Suprapubic skin (tissue), 4 donors: ENCODE measurements at regions not wholly inside any gene's neighbourhood (a gene's known extent, or its start where the extent isn't known, plus 50 kb on each side); places are given as distances from the start of the nearest gene placed in this dataset.

Experiments
- POLR2A ChIP-seq, 2 donors: fragments of 450-650 bp; IDR thresholded peaks; one replicate each; pipeline ENCODE4 v1.6.1; 2017; ENCODE audit warnings: antibody characterized with exemption in 2 of 2, mild to moderate bottlenecking in 2 of 2, moderate library complexity in 2 of 2
- POLR2AphosphoS5 ChIP-seq, 3 donors: sonication (generic); formaldehyde crosslinking; IDR thresholded peaks; one replicate each; pipeline ENCODE4 v1.6.1; 2017; ENCODE audit warnings: antibody characterized with exemption in 3 of 3
- TF ChIP-seq, protein P1 (sequence below), 2 donors: fragments of 200-600 bp in 1 of 2; fragments of 450-650 bp in 1 of 2; sonication (generic) in 1 of 2; IDR thresholded peaks; one replicate each; pipeline ENCODE4 v1.5.1; 2016 to 2019; ENCODE audit warnings: antibody characterized with exemption in 2 of 2, mild to moderate bottlenecking in 1 of 2, moderate library complexity in 1 of 2

DNA sequence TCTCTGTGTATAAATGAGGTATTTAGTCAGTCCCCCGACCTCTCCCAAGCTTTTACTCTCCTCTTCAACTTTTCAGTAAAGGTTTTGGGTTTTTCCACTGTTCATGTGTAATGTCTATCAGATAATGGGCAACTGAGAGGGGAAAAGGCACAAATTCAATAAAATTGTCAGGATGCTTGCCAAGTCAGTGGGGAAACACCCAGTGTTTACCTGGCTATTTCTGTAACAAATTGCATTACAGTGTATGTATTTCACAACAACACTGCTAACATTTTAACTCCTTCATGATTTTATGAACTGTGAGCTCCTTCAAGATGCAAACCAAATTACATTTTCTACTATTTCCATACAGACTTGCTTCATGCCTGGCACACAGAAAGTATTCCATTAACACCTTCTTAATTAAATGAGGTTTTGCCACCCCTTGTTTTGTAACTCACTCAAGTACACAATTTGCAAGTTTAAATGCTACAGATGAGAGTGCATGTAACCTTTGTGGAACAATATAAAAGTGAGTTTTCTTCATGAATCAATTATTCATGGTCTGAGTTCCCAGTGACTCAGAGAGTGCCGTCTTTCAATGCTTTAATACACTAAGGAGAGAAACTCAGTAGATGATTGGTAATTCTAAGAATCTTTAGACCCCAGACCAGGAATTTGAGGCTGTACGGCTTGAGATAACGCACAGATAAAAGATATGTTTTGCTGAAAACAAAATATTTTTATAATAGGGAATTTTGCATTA, 149.8 kb upstream of the TLL1 start:
- TF ChIP-seq, protein P1, sequence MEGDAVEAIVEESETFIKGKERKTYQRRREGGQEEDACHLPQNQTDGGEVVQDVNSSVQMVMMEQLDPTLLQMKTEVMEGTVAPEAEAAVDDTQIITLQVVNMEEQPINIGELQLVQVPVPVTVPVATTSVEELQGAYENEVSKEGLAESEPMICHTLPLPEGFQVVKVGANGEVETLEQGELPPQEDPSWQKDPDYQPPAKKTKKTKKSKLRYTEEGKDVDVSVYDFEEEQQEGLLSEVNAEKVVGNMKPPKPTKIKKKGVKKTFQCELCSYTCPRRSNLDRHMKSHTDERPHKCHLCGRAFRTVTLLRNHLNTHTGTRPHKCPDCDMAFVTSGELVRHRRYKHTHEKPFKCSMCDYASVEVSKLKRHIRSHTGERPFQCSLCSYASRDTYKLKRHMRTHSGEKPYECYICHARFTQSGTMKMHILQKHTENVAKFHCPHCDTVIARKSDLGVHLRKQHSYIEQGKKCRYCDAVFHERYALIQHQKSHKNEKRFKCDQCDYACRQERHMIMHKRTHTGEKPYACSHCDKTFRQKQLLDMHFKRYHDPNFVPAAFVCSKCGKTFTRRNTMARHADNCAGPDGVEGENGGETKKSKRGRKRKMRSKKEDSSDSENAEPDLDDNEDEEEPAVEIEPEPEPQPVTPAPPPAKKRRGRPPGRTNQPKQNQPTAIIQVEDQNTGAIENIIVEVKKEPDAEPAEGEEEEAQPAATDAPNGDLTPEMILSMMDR (IDR thresholded peaks at IDR 0.05) = no peak
- TF ChIP-seq POLR2A (IDR thresholded peaks at IDR 0.05) = no peak
- no peak for TF ChIP-seq POLR2AphosphoS5 (IDR thresholded peaks at IDR 0.05)
